ENCODE measurements at regions not wholly inside any gene's neighbourhood (a gene's known extent, or its start where the extent isn't known, plus 50 kb on each side); places are given as distances from the start of the nearest gene placed in this dataset.

GRCh38 chr12:115426732-115427131 is 742.8 kb upstream of the TBX3 start:
- DNase-seq (ENCODE audit: low spot score), result no peak
- Histone ChIP-seq H3K27me3 (ENCODE audit: control insufficient read depth in 4 of 4, insufficient read depth in 4 of 4, low read length in 3 of 4) (no peaks in the 10 kb centered on the region), H3K27ac (ENCODE audit: low read depth in 1 of 2, low read length in 2 of 2) (no peak overlapping the region), H3K36me3 (ENCODE audit: control insufficient read depth in 4 of 4, insufficient read depth in 3 of 4, low read depth in 1 of 4, low read length in 3 of 4) (no peaks in the 10 kb centered on the region), H3K9me3 (ENCODE audit: control insufficient read depth in 4 of 4, low read length in 3 of 4) (no peaks in the 10 kb centered on the region), H3K4me1 (ENCODE audit: control insufficient read depth in 4 of 4, insufficient read depth in 4 of 4, low read length in 3 of 4) (peaks cover 2 to 21% (median 10%) of the 10 kb centered on the region in 4 donors), H3K9ac (ENCODE audit: low read depth in 1 of 2, low read length in 2 of 2) (no peak overlapping the region), H3K4me3 (ENCODE audit: low read depth in 1 of 3, low read length in 3 of 3) (no peak overlapping the region)
- no peak for TF ChIP-seq FOXA2 (IDR thresholded peaks at IDR 0.05)
- TF ChIP-seq HNF4G (IDR thresholded peaks at IDR 0.05), result no peak
- no peak for TF ChIP-seq REST (IDR thresholded peaks at IDR 0.05)
- no peak for TF ChIP-seq NR2F2 (IDR thresholded peaks at IDR 0.05)
- peak in 1 of 2 donors; percentile 71 for TF ChIP-seq HNF4A (conservative IDR thresholded peaks at IDR 0.05)
- TF ChIP-seq RAD21 (IDR thresholded peaks at IDR 0.05), result no peak
- no peak for TF ChIP-seq SP1 (IDR thresholded peaks at IDR 0.05)
- no peak for TF ChIP-seq EGR1 (IDR thresholded peaks at IDR 0.05; ENCODE audit: low read depth in 2 of 2)
- TF ChIP-seq ZBTB33 (IDR thresholded peaks at IDR 0.05), result no peak
- peak in 1 of 2 donors; percentile 66 for TF ChIP-seq RXRA (IDR thresholded peaks at IDR 0.05)
- TF ChIP-seq JUND (IDR thresholded peaks at IDR 0.05), result peak in 1 of 2 donors; percentile 15
- TF ChIP-seq TAF1 (conservative IDR thresholded peaks at IDR 0.05), result no peak

- Histone ChIP-seq H3K27me3 (ENCODE audit: control insufficient read depth in 4 of 4, insufficient read depth in 4 of 4, low read length in 3 of 4) (no peaks in the 10 kb centered on the region), H3K9me3 (ENCODE audit: control insufficient read depth in 4 of 4, low read length in 3 of 4) (no peaks in the 10 kb centered on the region), H3K27ac (ENCODE audit: low read depth in 1 of 2, low read length in 2 of 2) (peak overlapping the region; percentile 52 to 61), H3K4me3 (ENCODE audit: low read depth in 1 of 3, low read length in 3 of 3) (no peak overlapping the region), H3K36me3 (ENCODE audit: control insufficient read depth in 4 of 4, insufficient read depth in 3 of 4, low read depth in 1 of 4, low read length in 3 of 4) (no peaks in the 10 kb centered on the region), H3K4me1 (ENCODE audit: control insufficient read depth in 4 of 4, insufficient read depth in 4 of 4, low read length in 3 of 4) (peaks cover 2 to 21% (median 10%) of the 10 kb centered on the region in 4 donors), H3K9ac (ENCODE audit: low read depth in 1 of 2, low read length in 2 of 2) (peak overlapping the region in 1 of 2 donors; percentile 23)
- TF ChIP-seq SP1 (IDR thresholded peaks at IDR 0.05) (no peak), RXRA (IDR thresholded peaks at IDR 0.05) (no peak), FOXA2 (IDR thresholded peaks at IDR 0.05) (no peak), HNF4A (conservative IDR thresholded peaks at IDR 0.05) (no peak)
- TF ChIP-seq, protein P1, sequence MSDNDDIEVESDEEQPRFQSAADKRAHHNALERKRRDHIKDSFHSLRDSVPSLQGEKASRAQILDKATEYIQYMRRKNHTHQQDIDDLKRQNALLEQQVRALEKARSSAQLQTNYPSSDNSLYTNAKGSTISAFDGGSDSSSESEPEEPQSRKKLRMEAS (IDR thresholded peaks at IDR 0.05), result no peak
- TF ChIP-seq, protein P2, sequence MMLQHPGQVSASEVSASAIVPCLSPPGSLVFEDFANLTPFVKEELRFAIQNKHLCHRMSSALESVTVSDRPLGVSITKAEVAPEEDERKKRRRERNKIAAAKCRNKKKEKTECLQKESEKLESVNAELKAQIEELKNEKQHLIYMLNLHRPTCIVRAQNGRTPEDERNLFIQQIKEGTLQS (IDR thresholded peaks at IDR 0.05), result no peak
- 41% methylated on average over 1 of the region's 1 CpG for WGBS
- DNase-seq (ENCODE audit: low spot score), result no peak
Observed at GRCh38 chr12:115424003-115424402, 740.0 kb upstream of the TBX3 start.

Measured in liver (tissue), 7 donors.